Heart right ventricle (tissue), 16 donors: ENCODE measurements at regions not wholly inside any gene's neighbourhood (a gene's known extent, or its start where the extent isn't known, plus 50 kb on each side); places are given as distances from the start of the nearest gene placed in this dataset.

Experiments used
- ATAC-seq, 8 donors: fragments of 200-7000 bp; cut with Tn5 transposase; one replicate each; pipeline ENCODE4 v1.9.1; 2020; ENCODE audit warnings: mild to moderate bottlenecking in 8 of 8, moderate library complexity in 8 of 8, moderate number of reproducible peaks in 1 of 8
- DNase-seq, 2 donors: peaks; one replicate each; pipeline ENCODE4 v3.0.0-alpha.2; 2020
- H3K27ac ChIP-seq, 10 donors: fragments of 200-600 bp; sonication (generic) in 2 of 10; one replicate each; pipeline versions ENCODE4 v1.5.0 to v1.8.0; 2020 to 2022; ENCODE audit warnings: mild to moderate bottlenecking in 3 of 10
- H3K27me3 ChIP-seq, 7 donors: fragments of 200-600 bp; one replicate each; pipeline ENCODE4 v1.8.0; 2021 to 2022; ENCODE audit warnings: mild to moderate bottlenecking in 2 of 7
- H3K36me3 ChIP-seq, 9 donors: fragments of 200-600 bp; sonication (generic) in 1 of 9; one replicate each; pipeline versions ENCODE4 v1.5.0 to v1.8.0; 2020 to 2022; ENCODE audit warnings: mild to moderate bottlenecking in 2 of 9
- H3K4me1 ChIP-seq, 9 donors: fragments of 200-600 bp; sonication (generic) in 1 of 9; one replicate each; pipeline versions ENCODE4 v1.5.0 to v1.8.0; 2020 to 2022; ENCODE audit warnings: mild to moderate bottlenecking in 4 of 9
- H3K4me3 ChIP-seq, 10 donors: fragments of 200-600 bp; sonication (generic) in 2 of 10; one replicate each; pipeline versions ENCODE4 v1.5.0 to v1.8.0; 2020 to 2022; ENCODE audit warnings: mild to moderate bottlenecking in 7 of 10, moderate library complexity in 2 of 10
- H3K9me3 ChIP-seq, 11 donors: fragments of 200-600 bp in 10 of 11; sonication (generic) in 2 of 11; one replicate each; pipeline versions ENCODE4 v1.5.0 to v1.8.0; 2013 to 2022; ENCODE audit warnings: mild to moderate bottlenecking in 2 of 11, control low read depth in 1 of 11, moderate library complexity in 1 of 11
- CTCF ChIP-seq, 9 donors: fragments of 200-600 bp; sonication (generic) in 2 of 9; IDR thresholded peaks; one replicate each; pipeline versions ENCODE4 v1.5.0 to v1.8.0; 2021 to 2022; ENCODE audit warnings: antibody characterized with exemption in 9 of 9, mild to moderate bottlenecking in 5 of 9, moderate library complexity in 1 of 9
- WGBS, 2 donors: extraction: QIAGEN DNeasy Blood & Tissue Kit; methylation state at CpG; one replicate each; pipeline ENCODE4 v1.1.7; 2013; ENCODE audit warnings: inconsistent platforms in 1 of 2; 5-methylcytosine and 5-hydroxymethylcytosine counted together
- intact Hi-C, 10 donors: fragments of 100-400 bp; cut with DNase I; formaldehyde crosslinking; loops; one replicate each; pipeline versions ENCODE4 v1.11.1 to v1.14.2; 2022
- donor health status: Arrhythmogenic right ventricular cardiomyopathy.
- donor health status: ischemic (EF 13 %, LVEDD 7.1; RV severe dilation, severe dysfunction).
- donor health status: healthy with polysubstance abuse.
- donor health status: DM: no; HTN: yes; CAD: no.
- donor health status: DM: no; HTN: no; CAD: no.
- donor health status: ischemic (EF 25% LVEDD 6.9; RV normal size, moderate dysfunction).
- donor health status: ischemic (EF 25% LVEDD 5.7; RV mildly dilated, moderate dysfunction).
- donor health status: healthy.
- donor health status: DM: yes; HTN: yes; CAD: no.
- donor health status: Ischemic cardiomyopathy.
- donor health status: ischemic (EF 35%, LVEDD 5.7; RV mildly dilated, moderate dysfunction).
- donor health status: nonischemic (EF 11% LVEDD 7.7; RV severe dilation, severe dysfunction).
- donor health status: DM: yes; HTN: yes; CAD: no.
- donor health status: PGD.
- donor health status: ischemic (EF 29% LVEDD 5.4; RV normal size, mild dysfunction).
- donor health status: nonischemic (EF 23%, LVEDD 6.1; RV moderate dilation, normal function).

GRCh38 chr2:160898581-160899307, 261.5 kb upstream of the TANK start:
- peaks cover 0 to 27% (median 0%) of the 10 kb centered on the region in 9 donors for H3K4me1 ChIP-seq
- no peaks in the 10 kb centered on the region for H3K27me3 ChIP-seq
- WGBS, 2 donors, result 55 to 63% methylated on average over 6 of the region's 6 CpGs
- ATAC-seq (peak in 1 of 8 donors; percentile 43), DNase-seq (no peak)
- H3K36me3 ChIP-seq, result no peaks in the 10 kb centered on the region
- peaks cover 0 to 11% (median 0%) of the 10 kb centered on the region in 11 donors for H3K9me3 ChIP-seq
- intact Hi-C loops, result no loop called here
- H3K27ac ChIP-seq, result peak overlapping the region in 1 of 10 donors; percentile 35
- no peak overlapping the region for H3K4me3 ChIP-seq
- TF ChIP-seq CTCF (IDR thresholded peaks at IDR 0.05), result no peak

GRCh38 chr2:160901613-160902012, 258.6 kb upstream of the TANK start:
- intact Hi-C loops, result loop anchor here in 1 of 10 donors (2.0 kb wide), 1 partner anchor 213 kb away; no protein-coding TSS in a partner anchor
- Histone ChIP-seq H3K4me1 (peaks cover 0 to 34% (median 0%) of the 10 kb centered on the region in 9 donors), H3K27me3 (no peaks in the 10 kb centered on the region), H3K4me3 (peak overlapping the region in 1 of 10 donors; percentile 1), H3K27ac (no peak overlapping the region), H3K36me3 (no peaks in the 10 kb centered on the region), H3K9me3 (peaks cover 0 to under 1% (median 0%) of the 10 kb centered on the region in 11 donors)
- DNase-seq, result no peak
- WGBS, 2 donors, result 53 to 61% methylated on average over 4 of the region's 4 CpGs
- TF ChIP-seq CTCF (IDR thresholded peaks at IDR 0.05), result no peak
- peak in 6 of 8 donors; percentile 42 to 83 (median 64) for ATAC-seq

GRCh38 chr2:160905862-160906261, 254.4 kb upstream of the TANK start:
- no peak overlapping the region for H3K27ac ChIP-seq
- H3K36me3 ChIP-seq, result no peaks in the 10 kb centered on the region
- no peaks in the 10 kb centered on the region for H3K27me3 ChIP-seq
- TF ChIP-seq CTCF (IDR thresholded peaks at IDR 0.05), result no peak
- intact Hi-C loops, result no loop called here
- WGBS, 2 donors, result 67 to 68% methylated on average over 2 of the region's 2 CpGs
- no peaks in the 10 kb centered on the region for H3K9me3 ChIP-seq
- H3K4me3 ChIP-seq, result no peak overlapping the region
- ATAC-seq (peak in 4 of 8 donors; percentile 13 to 74 (median 40)), DNase-seq (no peak)
- H3K4me1 ChIP-seq, result peaks cover 0 to 53% (median 10%) of the 10 kb centered on the region in 9 donors

- Histone ChIP-seq H3K36me3 (no peaks in the 10 kb centered on the region), H3K27ac (no peak overlapping the region), H3K27me3 (no peaks in the 10 kb centered on the region), H3K4me1 (peaks cover 0 to 54% (median 18%) of the 10 kb centered on the region in 9 donors), H3K9me3 (no peaks in the 10 kb centered on the region), H3K4me3 (no peak overlapping the region)
- DNase-seq (no peak), ATAC-seq (no peak)
- TF ChIP-seq CTCF (IDR thresholded peaks at IDR 0.05), result no peak
- 73 to 80% methylated on average over 1 of the region's 1 CpG for WGBS, 2 donors
- intact Hi-C loops, result no loop called here
Measured at GRCh38 chr2:160906878-160907277, 253.3 kb upstream of the TANK start.
